Fibroblast of skin of scalp (primary cell): ENCODE measurements at regions not wholly inside any gene's neighbourhood (a gene's known extent, or its start where the extent isn't known, plus 50 kb on each side); places are given as distances from the start of the nearest gene placed in this dataset.

Source experiments
- DNase-seq: peaks from one replicate; pipeline ENCODE4 v3.0.0-alpha.2; 2013

- no peak for DNase-seq
Measured at GRCh38 chr22:49062802-49063544, 764.7 kb downstream of the BRD1 start.

- DNase-seq = no peak
Measured at GRCh38 chr22:49062155-49062801, 765.4 kb downstream of the BRD1 start.

- no peak for DNase-seq
Measured at GRCh38 chr22:49057910-49058309, 769.8 kb downstream of the BRD1 start.

- DNase-seq = no peak
Measured at GRCh38 chr22:49056301-49056700, 771.4 kb downstream of the BRD1 start.

- no peak for DNase-seq
Measured at GRCh38 chr22:49055406-49055805, 772.3 kb downstream of the BRD1 start.

- no peak for DNase-seq
Measured at GRCh38 chr22:49053578-49053977, 774.1 kb downstream of the BRD1 start.

GRCh38 chr22:49052560-49052959 lies 775.1 kb downstream of the BRD1 start:
- no peak for DNase-seq

GRCh38 chr22:49052023-49052538 lies 775.6 kb downstream of the BRD1 start:
- DNase-seq = peak; percentile 21

GRCh38 chr22:49051491-49052022 lies 776.1 kb downstream of the BRD1 start:
- no peak for DNase-seq

GRCh38 chr22:49049691-49050090 lies 778.0 kb downstream of the BRD1 start:
- DNase-seq = no peak

GRCh38 chr22:49048591-49048990 lies 779.1 kb downstream of the BRD1 start:
- no peak for DNase-seq

GRCh38 chr22:49047447-49047846 lies 780.2 kb downstream of the BRD1 start:
- DNase-seq = peak; percentile 39

- peak; percentile 44 for DNase-seq
Measured at GRCh38 chr22:49046546-49047361, 780.9 kb downstream of the BRD1 start.

GRCh38 chr22:49046000-49046545 lies 781.6 kb downstream of the BRD1 start:
- DNase-seq = no peak

- no peak for DNase-seq
Measured at GRCh38 chr22:49045276-49045675, 782.4 kb downstream of the BRD1 start.

GRCh38 chr22:49044776-49045175 lies 782.9 kb downstream of the BRD1 start:
- DNase-seq = no peak

GRCh38 chr22:49044091-49044490 lies 783.6 kb downstream of the BRD1 start:
- DNase-seq = no peak

GRCh38 chr22:49042877-49043859 lies 784.5 kb downstream of the BRD1 start:
- no peak for DNase-seq

GRCh38 chr22:49042066-49042465 lies 785.6 kb downstream of the BRD1 start:
- DNase-seq = no peak

GRCh38 chr22:49040754-49041467 lies 786.8 kb downstream of the BRD1 start:
- DNase-seq = no peak

- no peak for DNase-seq
Measured at GRCh38 chr22:49040111-49040510, 787.6 kb downstream of the BRD1 start.
